DND-41 (cell line): ENCODE measurements at regions not wholly inside any gene's neighbourhood (a gene's known extent, or its start where the extent isn't known, plus 50 kb on each side); places are given as distances from the start of the nearest gene placed in this dataset.

Experiments
- ATAC-seq: fragments of 200-7000 bp; cut with Tn5 transposase; 3 replicates; pipeline ENCODE4 v1.9.1; 2021; ENCODE audit warnings: low read depth; ENCODE audit not compliant: insufficient read depth
- DNase-seq: peaks from one replicate; pipeline ENCODE4 v3.0.0-alpha.2; 2020
- H2AFZ ChIP-seq: 2 replicates; pipeline ENCODE4 v1.6.0; 2012; ENCODE audit warnings: low read depth, low read length
- H3K27ac ChIP-seq: 2 replicates; pipeline ENCODE4 v1.5.1; 2012; ENCODE audit warnings: low read length, inconsistent platforms
- H3K27me3 ChIP-seq: fragments of 200-600 bp; sonication (generic); 2 replicates; pipeline ENCODE4 v1.6.0; 2012; ENCODE audit warnings: low read length, mild to moderate bottlenecking, inconsistent platforms; ENCODE audit not compliant: insufficient read depth, poor library complexity
- H3K36me3 ChIP-seq: 2 replicates; pipeline ENCODE4 v1.5.1; 2012; ENCODE audit warnings: low read length, inconsistent platforms; ENCODE audit not compliant: insufficient read depth
- H3K4me1 ChIP-seq: 2 replicates; pipeline ENCODE4 v1.5.1; 2012; ENCODE audit warnings: mild to moderate bottlenecking, low read length; ENCODE audit not compliant: insufficient read depth
- H3K4me2 ChIP-seq: 2 replicates; pipeline ENCODE4 v1.6.0; 2012; ENCODE audit warnings: mild to moderate bottlenecking, moderate library complexity, low read length, inconsistent platforms; ENCODE audit not compliant: insufficient read depth
- H3K4me3 ChIP-seq, 2 experiments: fragments of 200-600 bp in 1 of 2; shearing (Covaris generic) in 1 of 2; 2 replicates each; pipeline ENCODE4 v1.5.1; 2012 to 2016; ENCODE audit warnings: inconsistent platforms in 2 of 2, low read length in 2 of 2, mild to moderate bottlenecking in 2 of 2, low read depth in 1 of 2, moderate library complexity in 1 of 2
- H3K79me2 ChIP-seq: 2 replicates; pipeline ENCODE4 v1.6.0; 2012; ENCODE audit warnings: low read length, inconsistent platforms; ENCODE audit not compliant: insufficient read depth
- H3K9ac ChIP-seq: 2 replicates; pipeline ENCODE4 v1.6.0; 2012; ENCODE audit warnings: low read depth, mild to moderate bottlenecking, inconsistent platforms, low read length, moderate library complexity
- H3K9me3 ChIP-seq: 2 replicates; pipeline ENCODE4 v1.5.1; 2012; ENCODE audit warnings: low read length, moderate library complexity, mild to moderate bottlenecking, inconsistent platforms; ENCODE audit not compliant: insufficient read depth, severe bottlenecking
- H4K20me1 ChIP-seq: 2 replicates; pipeline ENCODE4 v1.6.0; 2012; ENCODE audit warnings: low read length; ENCODE audit not compliant: insufficient read depth
- EZH2 ChIP-seq: IDR thresholded peaks from 3 replicates; pipeline ENCODE4 v1.6.1; 2012; ENCODE audit warnings: borderline replicate concordance, low read depth, mild to moderate bottlenecking, moderate library complexity, low read length, inconsistent platforms; ENCODE audit not compliant: severe bottlenecking
- TF ChIP-seq, protein P1 (sequence below): IDR thresholded peaks from 2 replicates; pipeline ENCODE4 v1.5.1; 2012; ENCODE audit warnings: borderline replicate concordance, low read length, moderate library complexity, mild to moderate bottlenecking; ENCODE audit not compliant: poor library complexity, severe bottlenecking; ENCODE audit errors: extremely low read depth

- Histone ChIP-seq H4K20me1 (no peaks in the 10 kb centered on the region), H3K4me2 (no peak overlapping the region), H3K27ac (no peak overlapping the region), H3K27me3 (no peaks in the 10 kb centered on the region), H3K36me3 (no peaks in the 10 kb centered on the region), H3K9ac (no peak overlapping the region), H3K9me3 (no peaks in the 10 kb centered on the region), H2AFZ (no peak overlapping the region), H3K79me2 (no peaks in the 10 kb centered on the region), H3K4me3 (no peak overlapping the region), H3K4me1 (no peaks in the 10 kb centered on the region)
- ATAC-seq, result no peak
- TF ChIP-seq EZH2, result no peak
- TF ChIP-seq, protein P1, sequence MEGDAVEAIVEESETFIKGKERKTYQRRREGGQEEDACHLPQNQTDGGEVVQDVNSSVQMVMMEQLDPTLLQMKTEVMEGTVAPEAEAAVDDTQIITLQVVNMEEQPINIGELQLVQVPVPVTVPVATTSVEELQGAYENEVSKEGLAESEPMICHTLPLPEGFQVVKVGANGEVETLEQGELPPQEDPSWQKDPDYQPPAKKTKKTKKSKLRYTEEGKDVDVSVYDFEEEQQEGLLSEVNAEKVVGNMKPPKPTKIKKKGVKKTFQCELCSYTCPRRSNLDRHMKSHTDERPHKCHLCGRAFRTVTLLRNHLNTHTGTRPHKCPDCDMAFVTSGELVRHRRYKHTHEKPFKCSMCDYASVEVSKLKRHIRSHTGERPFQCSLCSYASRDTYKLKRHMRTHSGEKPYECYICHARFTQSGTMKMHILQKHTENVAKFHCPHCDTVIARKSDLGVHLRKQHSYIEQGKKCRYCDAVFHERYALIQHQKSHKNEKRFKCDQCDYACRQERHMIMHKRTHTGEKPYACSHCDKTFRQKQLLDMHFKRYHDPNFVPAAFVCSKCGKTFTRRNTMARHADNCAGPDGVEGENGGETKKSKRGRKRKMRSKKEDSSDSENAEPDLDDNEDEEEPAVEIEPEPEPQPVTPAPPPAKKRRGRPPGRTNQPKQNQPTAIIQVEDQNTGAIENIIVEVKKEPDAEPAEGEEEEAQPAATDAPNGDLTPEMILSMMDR, result no peak
- DNase-seq, result no peak
Observed at GRCh38 chr6:134472046-134472445, 154.1 kb upstream of the SGK1 start.

- ATAC-seq (no peak), DNase-seq (no peak)
- no peaks in the 10 kb centered on the region for H3K36me3 ChIP-seq
- H3K4me3 ChIP-seq, result no peak overlapping the region
- no peaks in the 10 kb centered on the region for H3K79me2 ChIP-seq
- H4K20me1 ChIP-seq, result no peaks in the 10 kb centered on the region
- no peaks in the 10 kb centered on the region for H3K27me3 ChIP-seq
- H3K9me3 ChIP-seq, result no peaks in the 10 kb centered on the region
- no peaks in the 10 kb centered on the region for H3K4me1 ChIP-seq
- no peak overlapping the region for H3K4me2 ChIP-seq
- TF ChIP-seq EZH2, result no peak
- TF ChIP-seq, protein P1, result no peak
- no peak overlapping the region for H3K9ac ChIP-seq
- no peak overlapping the region for H2AFZ ChIP-seq
- H3K27ac ChIP-seq, result no peak overlapping the region
Observed at GRCh38 chr6:134470457-134470975, 152.6 kb upstream of the SGK1 start.

DNA sequence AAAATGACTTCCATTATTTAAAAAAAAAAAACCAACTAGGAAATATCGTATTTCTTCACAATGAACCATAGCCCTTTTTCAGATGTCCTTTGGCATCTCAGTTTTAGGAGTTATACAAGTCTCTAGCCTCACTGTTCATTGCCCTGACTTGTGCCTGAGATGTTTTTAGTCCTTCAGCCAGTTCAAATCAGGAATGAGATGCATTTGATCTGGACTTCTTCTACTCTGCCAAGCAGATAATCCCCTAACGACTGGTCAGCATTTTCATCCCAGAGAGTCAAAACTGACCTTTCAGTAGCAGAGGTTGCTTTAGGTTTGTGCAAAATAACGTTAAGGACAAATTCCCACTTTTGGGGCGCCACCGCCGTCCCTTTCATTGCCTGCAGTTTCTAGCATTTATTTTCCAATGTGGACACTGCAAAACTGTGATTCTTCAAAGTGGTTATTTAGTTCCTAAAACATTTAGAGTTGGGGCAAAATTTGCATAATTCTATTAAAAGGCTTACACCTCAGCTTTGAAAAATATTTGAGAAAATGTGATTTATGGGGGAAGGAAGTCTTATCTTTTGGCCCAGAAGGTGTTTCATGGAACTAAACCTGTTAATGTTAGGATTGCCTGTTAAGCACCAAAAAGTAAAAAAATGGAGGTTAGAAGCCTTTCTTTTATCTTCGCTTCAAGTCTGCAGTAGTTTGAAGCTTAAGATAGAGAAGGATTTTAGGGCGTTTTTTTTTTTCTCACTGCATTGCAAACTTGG is 152.0 kb upstream of the SGK1 start:
- DNase-seq, result no peak

More for the DNA sequence above, 152.0 kb upstream of the SGK1 start:
- Histone ChIP-seq H3K4me3 (no peak overlapping the region), H3K4me2 (no peak overlapping the region), H3K79me2 (no peaks in the 10 kb centered on the region), H3K36me3 (no peaks in the 10 kb centered on the region), H3K4me1 (no peaks in the 10 kb centered on the region), H3K9ac (no peak overlapping the region), H4K20me1 (no peaks in the 10 kb centered on the region), H2AFZ (no peak overlapping the region), H3K27me3 (no peaks in the 10 kb centered on the region), H3K27ac (no peak overlapping the region), H3K9me3 (no peaks in the 10 kb centered on the region)
- TF ChIP-seq EZH2, result no peak
- TF ChIP-seq, protein P1, result no peak
- no peak for ATAC-seq
